Mucosa of descending colon (tissue), 3 donors: ENCODE measurements at regions not wholly inside any gene's neighbourhood (a gene's known extent, or its start where the extent isn't known, plus 50 kb on each side); places are given as distances from the start of the nearest gene placed in this dataset.

Experiments used
- ATAC-seq: fragments of 200-7000 bp; cut with Tn5 transposase; one replicate; pipeline ENCODE4 v1.9.1; 2020; ENCODE audit warnings: mild to moderate bottlenecking, moderate library complexity
- DNase-seq, 3 donors: peaks; one replicate each; pipeline ENCODE4 v3.0.0-alpha.2; 2020
- H3K36me3 ChIP-seq: fragments of 200-600 bp; one replicate; pipeline ENCODE4 v1.8.0; 2021; ENCODE audit warnings: low read depth, mild to moderate bottlenecking
- H3K4me1 ChIP-seq: fragments of 200-600 bp; one replicate; pipeline ENCODE4 v1.8.0; 2021; ENCODE audit warnings: low read depth, mild to moderate bottlenecking
- H3K4me3 ChIP-seq: fragments of 200-600 bp; one replicate; pipeline ENCODE4 v1.8.0; 2021; ENCODE audit warnings: mild to moderate bottlenecking
- H3K9me3 ChIP-seq: fragments of 200-600 bp; one replicate; pipeline ENCODE4 v1.8.0; 2021; ENCODE audit warnings: mild to moderate bottlenecking
- CTCF ChIP-seq: fragments of 200-600 bp; IDR thresholded peaks from one replicate; pipeline ENCODE4 v1.8.0; 2022; ENCODE audit warnings: antibody characterized with exemption, mild to moderate bottlenecking
- intact Hi-C, 2 donors: fragments of 100-400 bp; cut with DNase I in 1 of 2; cut with micrococcal nuclease in 1 of 2; formaldehyde crosslinking; loops; one replicate each; pipeline versions ENCODE4 v1.11.0 to v1.11.1; 2022; cut with DNase I, micrococcal nuclease
- donor health status: DM: no; HTN: no; CAD: no; lungs with moderate emphysema.
- donor health status: DM: no; HTN: no; CAD: no.
- donor health status: DM: no; HTN: yes; CAD: no.

DNA sequence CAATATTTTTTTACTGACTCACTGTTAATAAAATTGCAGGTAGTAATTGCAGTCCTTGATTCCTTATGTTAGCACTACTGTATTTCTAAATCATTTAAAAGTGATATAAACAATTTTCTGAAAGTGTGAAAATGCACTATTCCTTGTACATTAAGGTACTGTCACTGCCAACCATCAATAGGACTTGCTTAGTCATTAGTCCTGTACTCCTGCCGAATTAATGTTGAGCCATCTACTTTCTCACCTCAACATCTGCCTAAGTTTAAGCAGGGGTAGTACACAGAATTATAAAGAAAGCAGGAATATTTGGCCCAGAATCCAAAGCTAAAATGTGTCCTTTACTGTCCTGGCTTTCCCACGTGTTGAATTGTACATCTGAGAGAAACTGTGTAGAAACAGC, 87.0 kb upstream of the TRPC3 start:
- H3K36me3 ChIP-seq = no peaks in the 10 kb centered on the region
- no peak for TF ChIP-seq CTCF
- ATAC-seq (no peak), DNase-seq (no peak)
- no peaks in the 10 kb centered on the region for H3K9me3 ChIP-seq
- H3K4me1 ChIP-seq = no peaks in the 10 kb centered on the region
- intact Hi-C loops = no loop called here
- no peak overlapping the region for H3K4me3 ChIP-seq

DNA sequence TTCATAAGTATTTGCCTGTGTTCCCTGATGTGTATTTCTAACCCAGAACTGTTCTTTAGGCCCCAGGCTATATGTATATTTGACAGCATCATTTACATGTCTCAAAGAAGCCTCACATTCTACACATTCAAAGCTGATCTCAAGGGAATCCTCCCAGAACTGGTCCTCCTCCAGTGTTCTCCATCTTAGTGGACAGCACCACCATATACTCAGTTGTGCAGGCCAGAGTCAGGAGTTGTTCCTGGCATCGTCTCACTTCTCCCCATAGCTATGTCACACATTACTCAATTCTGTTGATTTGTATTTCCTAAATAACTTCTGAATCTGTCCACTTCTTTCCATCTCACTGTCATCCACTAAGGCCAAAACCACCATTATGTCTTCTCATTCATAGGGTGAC, 82.8 kb upstream of the TRPC3 start:
- H3K36me3 ChIP-seq = no peaks in the 10 kb centered on the region
- intact Hi-C loops = no loop called here
- ATAC-seq (no peak), DNase-seq (no peak)
- H3K4me3 ChIP-seq = no peak overlapping the region
- peaks cover 6% of the 10 kb centered on the region for H3K9me3 ChIP-seq
- no peak for TF ChIP-seq CTCF
- no peaks in the 10 kb centered on the region for H3K4me1 ChIP-seq

- TF ChIP-seq CTCF = no peak
- Histone ChIP-seq H3K4me3 (no peak overlapping the region), H3K36me3 (no peaks in the 10 kb centered on the region), H3K9me3 (peaks cover 6% of the 10 kb centered on the region), H3K4me1 (no peaks in the 10 kb centered on the region)
- no peak for ATAC-seq
- intact Hi-C loops = no loop called here
- DNase-seq = no peak
These were observed 75.3 kb upstream of the TRPC3 start for GRCh38 chr4:122027203-122027602.

DNA sequence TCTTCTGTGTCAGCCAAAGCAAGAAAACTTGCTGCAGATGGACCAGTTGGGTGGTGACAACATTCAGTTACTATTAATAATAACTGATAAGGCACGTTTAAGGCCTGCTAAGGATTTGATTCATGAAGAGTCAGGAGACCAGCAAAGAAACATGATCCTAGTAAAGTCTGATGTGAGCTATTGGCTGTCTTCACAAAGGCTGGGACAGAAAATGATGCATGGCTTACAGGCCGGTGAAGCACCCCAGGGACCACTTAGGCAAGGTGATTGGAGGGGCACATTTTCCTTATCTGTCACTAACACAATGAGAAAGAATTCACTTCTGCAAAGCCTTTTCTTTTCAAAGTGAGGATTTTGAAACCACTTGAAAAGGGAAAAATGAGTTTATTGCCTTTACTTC, 65.4 kb upstream of the TRPC3 start:
- no peak for TF ChIP-seq CTCF
- intact Hi-C loops = no loop called here
- no peak for ATAC-seq
- Histone ChIP-seq H3K4me3 (no peak overlapping the region), H3K36me3 (no peaks in the 10 kb centered on the region), H3K4me1 (no peaks in the 10 kb centered on the region), H3K9me3 (no peaks in the 10 kb centered on the region)
- no peak for DNase-seq

DNA sequence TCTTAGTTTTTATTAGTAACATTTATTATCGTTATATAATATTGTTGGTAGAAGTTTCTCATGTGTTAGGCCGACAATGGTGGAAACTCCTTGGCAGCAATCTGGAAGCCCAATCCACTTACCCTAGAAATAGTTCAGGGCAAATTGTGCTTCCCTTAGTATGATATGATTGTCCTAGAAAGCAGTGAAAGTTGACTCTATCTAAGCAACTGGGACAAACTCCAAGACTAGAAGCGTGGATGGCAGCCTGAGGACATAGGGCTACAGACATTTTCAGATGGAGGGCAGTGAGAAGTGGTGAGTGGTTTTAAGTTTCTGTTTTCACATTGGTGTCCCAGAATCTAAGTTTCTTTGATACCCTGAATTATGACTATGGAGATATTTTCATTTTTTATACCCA, 63.3 kb upstream of the TRPC3 start:
- Histone ChIP-seq H3K4me3 (no peak overlapping the region), H3K9me3 (no peaks in the 10 kb centered on the region), H3K4me1 (no peaks in the 10 kb centered on the region), H3K36me3 (no peaks in the 10 kb centered on the region)
- DNase-seq = no peak
- no peak for TF ChIP-seq CTCF
- no peak for ATAC-seq
- intact Hi-C loops = no loop called here

DNA sequence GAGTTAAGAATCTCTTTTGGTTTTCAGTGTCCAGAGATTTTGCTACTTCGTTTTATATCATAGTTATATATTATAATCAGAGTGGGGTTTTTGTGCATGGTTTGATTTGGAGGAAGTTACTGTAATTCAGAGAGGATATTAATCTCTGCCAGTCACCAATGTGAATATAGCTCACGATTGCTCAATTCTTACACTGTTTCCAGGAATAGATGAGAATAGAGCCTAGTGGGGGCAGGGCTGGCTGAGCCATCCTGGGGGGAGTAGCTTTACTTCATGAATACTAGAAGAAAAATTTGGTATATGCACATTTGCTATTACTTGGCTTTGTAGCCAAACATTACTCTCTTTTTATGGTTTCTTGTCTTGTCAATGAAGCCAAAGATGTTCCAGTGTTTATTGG, 60.9 kb upstream of the TRPC3 start:
- H3K9me3 ChIP-seq = no peaks in the 10 kb centered on the region
- ATAC-seq (no peak), DNase-seq (no peak)
- no peaks in the 10 kb centered on the region for H3K36me3 ChIP-seq
- no peak for TF ChIP-seq CTCF
- H3K4me1 ChIP-seq = no peaks in the 10 kb centered on the region
- intact Hi-C loops = no loop called here
- H3K4me3 ChIP-seq = no peak overlapping the region
